B cell (primary cell): ENCODE measurements at regions not wholly inside any gene's neighbourhood (a gene's known extent, or its start where the extent isn't known, plus 50 kb on each side); places are given as distances from the start of the nearest gene placed in this dataset.

Source experiments
- ATAC-seq: fragments of 200-7000 bp; cut with Tn5 transposase; one replicate; pipeline ENCODE4 v1.10.0; 2021; ENCODE audit warnings: low read depth, mild to moderate bottlenecking, moderate number of reproducible peaks, moderate library complexity
- CTCF ChIA-PET: fragments of 350-600 bp; sonication (Branson Sonifier 250); formaldehyde crosslinking; loops from one replicate; lab custom pipeline; 2021; ENCODE audit warnings: antibody characterized with exemption, inconsistent platforms; lab: Charles Lee
- POLR2A ChIA-PET: fragments of 350-600 bp; sonication (Branson Sonifier 250); formaldehyde crosslinking; loops from one replicate; lab custom pipeline; 2021; ENCODE audit warnings: antibody characterized with exemption; lab: Charles Lee
- DNase-seq: peaks from one replicate; pipeline ENCODE4 v3.0.0; 2013
- H2AFZ ChIP-seq: 2 replicates; pipeline ENCODE4 v1.6.1; 2012; ENCODE audit warnings: mild to moderate bottlenecking, low read depth, low read length; ENCODE audit not compliant: insufficient read depth, poor library complexity, severe bottlenecking
- H3K27ac ChIP-seq, 2 donors: 1 replicate in 1 of 2; 2 replicates in 1 of 2; pipeline ENCODE4 v1.5.1; 2012 to 2013; ENCODE audit warnings: low read length in 2 of 2, mild to moderate bottlenecking in 2 of 2, moderate library complexity in 1 of 2
- H3K27me3 ChIP-seq, 4 experiments: fragments of 200-600 bp in 1 of 4; sonication (generic) in 1 of 4; replicated peaks in 1 of 4; 1 replicate in 2 of 4; 2 replicates in 2 of 4; pipeline versions ENCODE4 v1.6.1 to v1.7.0; 2013 to 2016; ENCODE audit warnings: low read length in 3 of 4, mild to moderate bottlenecking in 2 of 4, mixed read lengths in 1 of 4, moderate library complexity in 1 of 4; ENCODE audit not compliant: insufficient read depth in 4 of 4, control insufficient read depth in 3 of 4; ENCODE audit errors: control extremely low read depth in 1 of 4
- H3K36me3 ChIP-seq, 2 experiments: replicated peaks in 1 of 2; 1 replicate in 1 of 2; 2 replicates in 1 of 2; pipeline versions ENCODE4 v1.6.1 to v1.7.1; 2013; ENCODE audit warnings: low read length in 1 of 2; ENCODE audit not compliant: insufficient read depth in 2 of 2, control insufficient read depth in 1 of 2; ENCODE audit errors: control extremely low read depth in 1 of 2, extremely low read depth in 1 of 2
- H3K4me1 ChIP-seq, 2 donors: fragments of 200-600 bp in 1 of 2; sonication (generic) in 1 of 2; 1 replicate in 1 of 2; 2 replicates in 1 of 2; pipeline versions ENCODE4 v1.5.1 to v1.6.1; 2013 to 2017; ENCODE audit warnings: low read length in 2 of 2; ENCODE audit not compliant: control insufficient read depth in 2 of 2, insufficient read depth in 2 of 2
- H3K4me2 ChIP-seq: replicated peaks from 2 replicates; pipeline ENCODE3; 2012; ENCODE audit warnings: mild to moderate bottlenecking, low read depth, low read length; ENCODE audit not compliant: poor library complexity, severe bottlenecking
- H3K4me3 ChIP-seq, 5 experiments: fragments of 200-600 bp in 1 of 5; sonication (generic) in 1 of 5; 1 replicate in 3 of 5; 2 replicates in 2 of 5; pipeline versions ENCODE4 v1.5.1 to v1.7.0; 2011 to 2016; ENCODE audit warnings: low read length in 4 of 5, mild to moderate bottlenecking in 4 of 5, low read depth in 2 of 5, control low read depth in 1 of 5, moderate library complexity in 1 of 5; ENCODE audit not compliant: insufficient read depth in 1 of 5; ENCODE audit errors: control extremely low read depth in 1 of 5, extremely low read depth in 1 of 5
- H3K79me2 ChIP-seq: fragments of 200-600 bp; sonication (generic); one replicate; pipeline ENCODE4 v1.6.0; 2016; ENCODE audit warnings: low read length; ENCODE audit not compliant: control insufficient read depth, insufficient read depth
- H3K9ac ChIP-seq: fragments of 200-600 bp; sonication (generic); 2 replicates; pipeline ENCODE4 v1.6.1; 2017; ENCODE audit warnings: mild to moderate bottlenecking, low read length, moderate library complexity
- H3K9me3 ChIP-seq, 3 donors: one replicate each; pipeline versions ENCODE4 v1.6.1 to v1.7.1; 2013; ENCODE audit warnings: low read length in 2 of 3; ENCODE audit not compliant: control insufficient read depth in 2 of 3, insufficient read depth in 1 of 3; ENCODE audit errors: control extremely low read depth in 1 of 3
- H4K20me1 ChIP-seq: 2 replicates; pipeline ENCODE4 v1.6.0; 2012; ENCODE audit warnings: mild to moderate bottlenecking, low read length; ENCODE audit not compliant: insufficient read depth, control insufficient read depth, poor library complexity, severe bottlenecking
- H3K27ac Mint-ChIP-seq: one replicate; pipeline ENCODE4 v1.8.0; 2021; ENCODE audit warnings: mixed read lengths
- H3K27me3 Mint-ChIP-seq: one replicate; pipeline ENCODE4 v1.8.0; 2021; ENCODE audit warnings: mixed read lengths
- H3K4me1 Mint-ChIP-seq: one replicate; pipeline ENCODE4 v1.8.0; 2021; ENCODE audit warnings: mixed read lengths
- H3K4me3 Mint-ChIP-seq: one replicate; pipeline ENCODE4 v1.8.0; 2021; ENCODE audit warnings: mixed read lengths
- H3K9me3 Mint-ChIP-seq: one replicate; pipeline ENCODE4 v1.8.0; 2022; ENCODE audit warnings: mixed read lengths; ENCODE audit not compliant: insufficient read depth
- CTCF ChIP-seq: fragments of 200-600 bp; IDR thresholded peaks from one replicate; pipeline ENCODE4 v1.8.0; 2022; ENCODE audit warnings: antibody characterized with exemption, mild to moderate bottlenecking
- EZH2 ChIP-seq: IDR thresholded peaks from 2 replicates; pipeline ENCODE4 v1.6.1; 2012; ENCODE audit warnings: borderline replicate concordance, low read depth, mild to moderate bottlenecking, moderate library complexity, low read length; ENCODE audit not compliant: insufficient read depth, poor library complexity, severe bottlenecking
- WGBS: methylation state at CpG from one replicate; pipeline ENCODE4 v1.1.5; 2013; ENCODE audit warnings: missing lambda C conversion rate; ENCODE audit not compliant: insufficient coverage; 5-methylcytosine and 5-hydroxymethylcytosine counted together
- intact Hi-C: fragments of 100-400 bp; cut with micrococcal nuclease; formaldehyde crosslinking; loops from one replicate; pipeline ENCODE4 v1.10.0; 2022

GRCh38 chr9:32293091-32293490, 91.4 kb upstream of the ACO1 start:
- no peak overlapping the region for H2AFZ ChIP-seq
- H3K4me3 ChIP-seq: no peak overlapping the region
- peaks cover 7% of the 10 kb centered on the region for H3K27me3 Mint-ChIP-seq
- H3K4me3 Mint-ChIP-seq: no peak overlapping the region
- peaks cover 2% of the 10 kb centered on the region for H3K9me3 Mint-ChIP-seq
- peaks cover 0 to 6% (median 0%) of the 10 kb centered on the region in 3 donors for H3K9me3 ChIP-seq
- H3K27ac Mint-ChIP-seq: no peak overlapping the region
- ATAC-seq (no peak), DNase-seq (no peak)
- no peaks in the 10 kb centered on the region for H4K20me1 ChIP-seq
- H3K36me3 ChIP-seq: no peaks in the 10 kb centered on the region
- no peak overlapping the region for H3K27ac ChIP-seq
- no CpG with 5 or more reads among the region's 1 CpG for WGBS
- peaks cover 0 to 2% (median 0%) of the 10 kb centered on the region in 4 experiments for H3K27me3 ChIP-seq
- TF ChIP-seq CTCF (no peak), EZH2 (no peak)
- ChIA-PET POLR2A (no interaction called here), CTCF (no interaction called here)
- no peak overlapping the region for H3K4me2 ChIP-seq
- H3K79me2 ChIP-seq: no peaks in the 10 kb centered on the region
- intact Hi-C loops: no loop called here
- no peaks in the 10 kb centered on the region for H3K4me1 Mint-ChIP-seq
- H3K9ac ChIP-seq: no peak overlapping the region
- no peaks in the 10 kb centered on the region for H3K4me1 ChIP-seq

- no peaks in the 10 kb centered on the region for H3K4me1 Mint-ChIP-seq
Measured at GRCh38 chr9:32294106-32294505, 90.3 kb upstream of the ACO1 start.

More at GRCh38 chr9:32294106-32294505, 90.3 kb upstream of the ACO1 start:
- Mint-ChIP-seq H3K4me3 (no peak overlapping the region), H3K27ac (no peak overlapping the region), H3K9me3 (peaks cover 2% of the 10 kb centered on the region), H3K27me3 (peaks cover 9% of the 10 kb centered on the region)
- no peak overlapping the region for H3K9ac ChIP-seq
- DNase-seq: no peak
- H3K4me1 ChIP-seq: no peaks in the 10 kb centered on the region
- H3K9me3 ChIP-seq: peaks cover 0 to 6% (median 0%) of the 10 kb centered on the region in 3 donors
- intact Hi-C loops: no loop called here
- TF ChIP-seq EZH2 (no peak), CTCF (no peak)
- no peak for ATAC-seq
- H3K27ac ChIP-seq: no peak overlapping the region
- POLR2A ChIA-PET: no interaction called here
- H3K36me3 ChIP-seq: no peaks in the 10 kb centered on the region
- peaks cover 0 to 2% (median 0%) of the 10 kb centered on the region in 4 experiments for H3K27me3 ChIP-seq
- H3K4me2 ChIP-seq: no peak overlapping the region
- CTCF ChIA-PET: no interaction called here
- H3K79me2 ChIP-seq: no peaks in the 10 kb centered on the region
- no peak overlapping the region for H2AFZ ChIP-seq
- 83% methylated on average over 1 of the region's 2 CpGs for WGBS
- H3K4me3 ChIP-seq: no peak overlapping the region
- no peaks in the 10 kb centered on the region for H4K20me1 ChIP-seq
